HG02642 (cell line): ENCODE measurements at regions not wholly inside any gene's neighbourhood (a gene's known extent, or its start where the extent isn't known, plus 50 kb on each side); places are given as distances from the start of the nearest gene placed in this dataset.

ENCODE experiments used
- ATAC-seq: cut with Tn5 transposase; IDR thresholded peaks from one replicate; pipeline ENCODE4 v1.9.1; 2021; ENCODE audit warnings: mild to moderate bottlenecking; ENCODE audit not compliant: unreplicated experiment, poor library complexity

GRCh38 chr1:56396581-56396980, 182.8 kb downstream of the PLPP3 start:
- ATAC-seq = no peak

DNA sequence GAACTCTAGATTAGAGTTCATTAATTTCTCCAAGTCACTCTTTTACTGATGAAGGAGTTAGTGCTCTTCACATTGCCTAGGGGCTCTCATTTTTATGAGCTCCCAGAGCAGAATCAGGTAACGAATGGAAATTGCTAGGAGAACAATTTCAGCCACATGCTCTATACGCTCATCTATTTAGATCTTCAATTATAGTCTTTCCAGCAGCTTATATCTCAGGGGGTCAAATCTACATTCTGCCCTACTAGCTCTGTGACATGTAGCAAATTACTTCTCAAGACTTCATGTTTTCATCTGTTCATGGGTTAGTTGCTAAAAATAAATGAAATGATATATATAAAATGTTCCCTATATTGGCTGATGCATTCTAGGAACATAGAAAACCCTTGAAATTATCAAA, 183.6 kb downstream of the PLPP3 start:
- ATAC-seq = no peak

DNA sequence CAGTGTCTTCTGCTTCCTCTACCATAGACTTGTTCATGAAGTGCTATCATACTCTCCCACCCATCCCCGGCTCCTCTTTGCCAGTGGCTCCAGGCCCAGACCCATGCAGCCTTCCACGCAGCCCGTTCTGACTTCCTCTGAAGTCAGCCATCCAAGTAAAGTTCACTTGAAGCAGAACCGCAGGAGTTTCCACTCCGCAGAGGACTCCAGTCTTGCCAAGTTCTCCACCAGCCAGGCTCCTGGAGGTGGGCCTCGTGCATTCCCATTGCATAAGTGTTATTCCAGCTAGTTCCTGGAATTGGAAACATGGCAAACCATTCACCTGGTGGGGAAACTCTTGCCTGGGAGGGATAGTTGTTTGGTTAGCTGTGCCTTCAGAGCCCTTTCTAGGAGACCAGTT, 185.1 kb downstream of the PLPP3 start:
- ATAC-seq = no peak

GRCh38 chr1:56390934-56391731, 188.2 kb downstream of the PLPP3 start:
- no peak for ATAC-seq

- ATAC-seq = no peak
Measured at GRCh38 chr1:56390232-56390867, 189.0 kb downstream of the PLPP3 start.

- no peak for ATAC-seq
Measured at GRCh38 chr1:56389813-56390212, 189.6 kb downstream of the PLPP3 start.

DNA sequence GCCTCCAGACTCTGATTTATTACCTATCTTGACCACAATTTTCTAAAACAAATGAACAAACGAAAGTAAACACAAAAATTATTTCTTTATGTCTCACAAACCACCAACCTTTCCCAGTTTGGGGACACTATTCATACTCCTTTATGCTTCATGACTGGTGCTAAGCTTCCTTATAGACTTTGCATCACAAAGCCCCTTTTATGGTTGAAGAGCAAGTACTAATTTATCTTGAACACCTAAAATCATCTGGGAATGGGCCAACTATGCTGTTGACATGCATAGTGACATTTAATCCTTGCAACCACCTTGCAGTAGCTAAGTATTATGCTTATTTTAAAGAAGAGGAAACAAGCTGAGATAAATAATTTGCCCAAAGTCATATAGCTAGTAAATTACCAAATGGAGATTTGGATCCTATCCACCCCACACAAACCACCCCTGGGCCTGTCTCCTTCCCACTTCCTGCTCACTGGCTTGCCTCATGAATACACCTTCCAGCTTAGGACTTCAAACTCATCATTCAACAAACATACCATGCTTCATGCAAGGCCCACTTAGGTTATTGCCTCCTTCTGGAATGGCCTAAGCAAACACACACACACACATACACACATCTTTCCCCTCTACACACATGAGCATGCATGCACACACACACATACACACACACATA, 192.2 kb downstream of the PLPP3 start:
- no peak for ATAC-seq

GRCh38 chr1:56385314-56385713, 194.0 kb downstream of the PLPP3 start:
- no peak for ATAC-seq

DNA sequence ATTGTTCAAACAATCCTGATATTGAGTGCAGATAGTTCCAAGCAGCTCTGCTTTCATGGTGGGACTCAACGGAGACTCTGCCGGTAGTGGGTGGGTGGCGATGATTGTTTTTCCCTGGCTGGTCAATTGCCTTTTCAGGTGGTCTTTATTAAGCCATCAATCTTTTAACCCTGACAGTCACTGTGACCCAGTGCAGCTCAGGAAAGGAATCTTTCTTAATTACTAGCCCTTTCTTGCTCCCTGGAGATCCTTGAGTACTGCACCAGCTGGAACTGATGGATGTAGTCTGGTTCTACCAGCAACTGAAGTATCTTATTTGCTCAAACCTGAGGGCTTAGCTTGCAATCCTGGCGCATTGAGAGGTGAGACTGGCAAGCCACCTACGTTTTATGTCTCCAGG, 196.4 kb downstream of the PLPP3 start:
- no peak for ATAC-seq

DNA sequence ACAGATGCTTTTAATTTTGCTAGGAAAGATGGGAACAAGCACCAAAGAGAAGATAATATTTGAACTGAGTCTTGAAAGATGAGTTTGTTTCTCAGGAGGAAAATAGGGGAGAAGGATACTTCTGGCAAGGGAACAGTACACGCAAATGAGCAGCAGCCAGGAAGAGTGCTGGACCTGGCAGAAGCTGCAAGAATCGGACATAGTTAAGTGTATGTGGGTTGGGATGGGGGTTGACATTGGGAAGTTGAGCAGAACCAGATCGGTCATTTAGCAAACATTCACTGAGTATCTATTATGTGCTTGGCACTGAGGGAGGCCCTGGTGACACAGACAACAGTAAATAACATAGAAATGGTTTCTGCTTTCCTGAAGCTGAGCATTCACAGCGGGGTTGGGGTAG, 198.8 kb downstream of the PLPP3 start:
- ATAC-seq = no peak

DNA sequence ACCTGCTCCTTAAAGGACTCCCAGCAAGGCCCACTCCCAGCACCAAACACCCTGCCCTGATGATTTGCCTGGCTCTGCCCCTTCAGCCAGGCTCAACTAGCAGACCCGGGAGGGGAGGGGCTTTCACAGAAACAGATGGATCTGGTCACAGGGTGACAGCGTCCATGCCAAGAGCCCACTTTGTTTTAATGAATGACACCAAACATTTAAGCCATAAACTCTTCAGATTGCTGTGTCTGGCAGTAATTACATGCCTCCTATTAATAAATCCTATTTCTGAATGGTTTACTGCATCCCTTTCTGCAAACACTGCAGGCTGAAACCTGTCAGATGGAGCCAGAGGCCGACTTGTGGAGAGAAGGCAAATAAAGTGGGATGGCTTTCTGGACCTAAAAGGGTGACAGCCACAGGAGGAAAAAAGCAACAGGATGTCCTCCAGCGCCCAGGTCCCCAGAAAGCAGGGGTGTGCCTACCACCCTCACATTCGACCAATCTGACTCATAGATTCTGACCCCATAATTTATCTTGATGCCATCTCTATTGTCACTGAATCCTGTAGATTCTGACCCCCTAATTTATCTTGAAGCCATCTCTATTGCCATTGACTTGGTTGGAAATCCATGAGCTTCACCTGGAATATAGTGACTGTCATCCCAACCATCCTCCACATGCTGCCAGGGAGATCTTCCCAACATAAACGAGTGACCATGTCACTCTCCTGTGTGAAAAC, 200.9 kb downstream of the PLPP3 start:
- ATAC-seq = no peak

DNA sequence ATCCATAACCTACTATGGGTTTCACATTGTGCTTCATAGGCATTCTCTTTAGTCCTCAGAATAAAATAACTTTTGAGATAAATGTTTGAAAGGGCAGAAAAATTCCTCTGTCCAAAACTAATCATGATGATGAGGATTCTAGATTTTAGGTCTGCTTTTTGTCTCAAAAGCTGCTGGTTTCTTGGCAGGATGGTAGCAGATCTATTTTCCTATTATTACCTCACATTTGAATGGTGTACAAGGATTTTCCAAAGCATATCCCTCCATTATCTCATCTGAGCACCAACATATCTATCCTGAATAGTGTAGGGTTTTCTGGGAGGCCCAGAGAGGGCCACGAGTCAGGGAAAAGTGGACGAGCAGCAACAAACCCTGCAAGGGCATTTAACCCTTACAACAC, 201.9 kb downstream of the PLPP3 start:
- ATAC-seq = no peak

GRCh38 chr1:56376188-56376984, 203.0 kb downstream of the PLPP3 start:
- no peak for ATAC-seq

DNA sequence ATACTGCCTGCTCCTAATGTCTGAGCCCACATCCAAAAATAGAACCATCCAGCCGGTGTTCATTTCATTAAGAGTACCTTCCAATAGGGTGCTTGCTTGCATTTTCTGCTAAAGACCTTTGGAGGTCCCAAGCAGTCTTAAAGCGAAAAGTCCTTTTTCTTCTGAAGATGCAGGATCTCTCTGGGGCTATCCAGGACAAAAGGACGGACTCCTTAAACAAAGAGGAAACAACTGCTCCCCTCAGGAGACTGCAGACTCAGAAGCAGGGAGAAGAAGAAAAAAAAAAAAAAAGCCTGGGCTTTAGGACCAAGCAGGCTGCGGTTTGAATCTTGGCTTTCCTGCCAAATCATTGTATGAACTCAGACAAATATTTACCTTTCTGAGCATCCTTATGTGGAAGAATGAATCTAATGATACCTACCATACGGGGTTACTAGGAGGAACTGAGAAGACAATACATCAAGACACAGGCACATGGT, 204.0 kb downstream of the PLPP3 start:
- ATAC-seq = no peak

GRCh38 chr1:56374026-56374974, 205.1 kb downstream of the PLPP3 start:
- no peak for ATAC-seq

- no peak for ATAC-seq
Measured at GRCh38 chr1:56370513-56370912, 208.8 kb downstream of the PLPP3 start.

DNA sequence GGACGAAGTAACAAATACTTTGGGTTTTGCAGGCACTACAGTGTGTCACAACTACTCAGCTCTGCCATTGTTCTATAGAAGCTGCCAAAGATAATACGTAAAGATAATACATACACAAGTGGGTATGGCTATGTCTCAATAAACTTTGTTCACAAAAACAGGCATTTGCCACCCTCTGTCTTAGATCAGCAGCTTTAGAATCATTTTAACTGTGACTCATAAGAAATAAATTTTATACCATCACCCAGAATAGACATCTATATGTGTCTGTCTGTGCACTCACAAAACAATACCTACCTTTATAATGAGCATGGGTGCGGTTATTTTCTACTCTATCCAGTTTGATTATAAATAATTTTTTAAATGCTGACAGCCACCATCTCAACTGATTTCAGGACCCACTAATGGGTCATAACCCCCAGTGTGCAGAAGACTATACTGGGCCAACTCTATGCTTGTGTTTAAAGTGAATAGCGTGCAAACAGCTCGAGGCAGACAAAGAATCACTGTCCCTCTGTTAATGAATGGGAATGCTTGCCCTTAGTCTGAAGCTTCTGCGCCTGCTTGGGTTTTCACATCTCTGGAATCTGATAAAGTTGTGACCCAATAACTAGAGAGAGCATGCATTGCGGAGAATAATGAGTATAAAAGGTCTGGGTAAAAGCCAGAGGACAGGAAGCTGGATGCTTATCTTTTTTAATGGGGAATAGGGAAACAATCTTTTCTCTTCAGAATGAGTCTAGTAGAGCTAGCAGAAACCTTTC, 216.2 kb downstream of the PLPP3 start:
- no peak for ATAC-seq

- no peak for ATAC-seq
Measured at GRCh38 chr1:56360021-56360420, 219.3 kb downstream of the PLPP3 start.
